HUES48 (cell line): ENCODE measurements at regions not wholly inside any gene's neighbourhood (a gene's known extent, or its start where the extent isn't known, plus 50 kb on each side); places are given as distances from the start of the nearest gene placed in this dataset.
"Not testable (repeated sequence)": the region's sequence is repeated elsewhere in the genome, so short reads cannot be mapped to it uniquely, and the experiment has no call there.

ENCODE experiments used
- H3K27ac ChIP-seq: one replicate; pipeline ENCODE4 v1.7.0; 2013; ENCODE audit warnings: low read depth, low read length, inconsistent platforms
- H3K27me3 ChIP-seq: 2 replicates; pipeline ENCODE4 v1.6.1; 2013; ENCODE audit warnings: mild to moderate bottlenecking, low read length; ENCODE audit not compliant: control insufficient read depth, insufficient read depth
- H3K36me3 ChIP-seq: 2 replicates; pipeline ENCODE4 v1.6.1; 2013; ENCODE audit warnings: low read length; ENCODE audit not compliant: control insufficient read depth, insufficient read depth
- H3K4me1 ChIP-seq: 2 replicates; pipeline ENCODE4 v1.6.1; 2013; ENCODE audit warnings: mild to moderate bottlenecking, low read length; ENCODE audit not compliant: control insufficient read depth, insufficient read depth
- H3K4me3 ChIP-seq: 2 replicates; pipeline ENCODE4 v1.5.1; 2013; ENCODE audit warnings: mild to moderate bottlenecking, low read depth, low read length
- H3K9ac ChIP-seq: 2 replicates; pipeline ENCODE4 v1.6.1; 2013; ENCODE audit warnings: mild to moderate bottlenecking, low read depth, low read length, moderate library complexity
- H3K9me3 ChIP-seq: 2 replicates; pipeline ENCODE4 v1.6.1; 2013; ENCODE audit warnings: low read length; ENCODE audit not compliant: control insufficient read depth, insufficient read depth

DNA sequence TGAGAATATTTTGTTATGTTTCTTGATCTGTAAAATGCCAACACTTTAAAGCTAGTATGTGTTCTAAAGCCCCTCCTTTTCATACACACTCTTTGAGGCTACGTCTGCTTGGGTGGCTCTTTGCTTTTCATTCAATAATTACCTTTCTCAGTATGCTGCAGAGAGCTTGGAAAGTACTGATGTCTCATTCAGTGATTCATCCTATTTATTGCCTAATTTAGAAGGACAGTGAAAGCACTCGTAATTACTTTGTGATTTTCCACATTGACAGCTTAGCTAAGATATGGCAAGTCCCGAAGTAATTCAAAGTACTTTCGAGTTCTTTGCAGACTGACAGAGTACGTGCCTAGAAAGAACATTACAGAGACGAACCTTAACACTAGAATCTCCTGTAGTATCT is 57.2 kb downstream of the BMP15 start:
- H3K27me3 ChIP-seq: no peaks in the 10 kb centered on the region
- no peak overlapping the region for H3K4me3 ChIP-seq
- no peaks in the 10 kb centered on the region; the same call in 1 of the 2 replicates for H3K4me1 ChIP-seq
- no peaks in the 10 kb centered on the region for H3K36me3 ChIP-seq
- H3K9ac ChIP-seq: no peak overlapping the region
- peaks cover 5% of the 10 kb centered on the region; the same call in 1 of the 2 replicates for H3K9me3 ChIP-seq
- no peak overlapping the region for H3K27ac ChIP-seq

DNA sequence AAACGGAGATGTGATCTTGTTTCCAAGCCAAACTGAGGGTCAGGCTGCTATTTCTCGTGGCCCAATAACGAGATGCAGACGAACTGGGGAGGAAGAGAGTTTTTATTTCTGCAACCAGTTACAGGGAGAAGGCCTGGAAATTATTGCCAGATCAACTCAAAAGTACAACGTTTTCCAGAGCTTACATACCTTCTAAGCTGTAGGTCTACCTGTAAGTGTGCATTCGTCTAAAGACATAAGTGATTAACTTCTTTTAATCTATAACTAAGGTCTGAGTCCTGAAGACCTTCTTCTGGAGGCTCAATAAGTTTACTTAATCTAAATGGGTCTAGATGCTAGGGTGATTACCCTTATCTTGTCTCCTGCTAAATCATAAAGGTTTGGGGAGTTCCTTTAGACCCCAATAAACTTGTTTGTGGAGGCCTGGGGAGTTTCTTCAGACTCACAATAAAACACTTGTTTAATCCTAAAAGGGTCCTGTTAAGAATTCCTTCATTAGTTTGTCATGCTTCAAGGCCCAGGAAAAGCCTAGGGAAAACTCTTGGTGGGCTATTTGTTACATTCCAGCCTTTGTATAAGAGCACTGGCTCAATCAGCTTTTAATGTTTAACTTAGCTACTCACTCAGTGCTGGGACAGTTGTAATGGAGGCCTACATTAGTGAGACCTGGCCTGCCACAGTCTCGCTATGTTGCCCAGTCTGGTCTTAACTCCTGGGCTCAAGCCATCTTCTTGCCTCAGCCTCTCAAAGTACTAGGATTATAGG is 58.5 kb downstream of the BMP15 start:
- not testable (repeated sequence) for H3K27ac ChIP-seq, H3K4me1 ChIP-seq, H3K36me3 ChIP-seq, H3K9me3 ChIP-seq, H3K4me3 ChIP-seq, H3K27me3 ChIP-seq, H3K9ac ChIP-seq

DNA sequence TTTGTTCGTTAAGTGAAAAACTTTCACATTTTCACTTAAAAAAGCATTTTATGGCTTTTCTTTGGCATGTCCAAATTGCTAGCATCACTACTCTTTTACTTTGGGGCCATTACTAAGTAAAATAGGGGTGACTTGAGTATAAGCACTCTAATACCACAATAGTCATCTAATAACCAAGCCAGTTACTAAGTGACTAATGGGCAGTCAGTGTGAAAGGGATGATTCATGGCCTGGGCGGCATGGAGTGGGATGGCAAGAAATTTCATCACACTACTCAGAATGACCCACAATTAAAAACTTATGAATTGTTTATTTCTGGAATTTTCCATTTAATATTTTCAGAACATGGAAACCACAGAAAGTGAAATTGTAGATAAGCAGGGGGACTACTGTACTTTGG is 60.9 kb downstream of the BMP15 start:
- Histone ChIP-seq H3K27me3 (no peaks in the 10 kb centered on the region), H3K9ac (no peak overlapping the region), H3K4me3 (no peak overlapping the region), H3K4me1 (no peaks in the 10 kb centered on the region), H3K9me3 (peaks cover 5% of the 10 kb centered on the region; the same call in 1 of the 2 replicates), H3K36me3 (no peaks in the 10 kb centered on the region), H3K27ac (no peak overlapping the region)

DNA sequence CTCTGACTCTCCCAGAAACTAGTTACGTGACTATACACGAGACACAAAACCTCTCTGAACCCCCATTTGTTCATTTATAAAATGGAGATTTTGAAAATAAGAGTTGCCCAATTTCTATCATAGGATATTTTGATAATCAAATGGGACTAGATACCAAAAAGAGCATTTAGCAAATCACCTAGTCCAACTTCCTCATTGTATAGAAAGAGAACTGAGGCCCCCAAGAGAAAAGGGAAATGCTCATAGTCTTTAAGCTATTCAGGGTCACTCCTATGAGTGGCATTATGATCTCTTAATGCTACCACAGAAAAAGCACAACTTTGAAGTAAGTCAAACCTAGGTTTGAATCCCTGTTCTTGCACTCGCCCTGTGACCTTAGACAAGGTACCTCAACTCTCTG is 62.7 kb downstream of the BMP15 start:
- Histone ChIP-seq H3K9ac (no peak overlapping the region), H3K9me3 (peaks cover 5% of the 10 kb centered on the region; the same call in 1 of the 2 replicates), H3K27ac (no peak overlapping the region), H3K4me3 (no peak overlapping the region), H3K36me3 (no peaks in the 10 kb centered on the region), H3K4me1 (no peaks in the 10 kb centered on the region), H3K27me3 (no peaks in the 10 kb centered on the region)

DNA sequence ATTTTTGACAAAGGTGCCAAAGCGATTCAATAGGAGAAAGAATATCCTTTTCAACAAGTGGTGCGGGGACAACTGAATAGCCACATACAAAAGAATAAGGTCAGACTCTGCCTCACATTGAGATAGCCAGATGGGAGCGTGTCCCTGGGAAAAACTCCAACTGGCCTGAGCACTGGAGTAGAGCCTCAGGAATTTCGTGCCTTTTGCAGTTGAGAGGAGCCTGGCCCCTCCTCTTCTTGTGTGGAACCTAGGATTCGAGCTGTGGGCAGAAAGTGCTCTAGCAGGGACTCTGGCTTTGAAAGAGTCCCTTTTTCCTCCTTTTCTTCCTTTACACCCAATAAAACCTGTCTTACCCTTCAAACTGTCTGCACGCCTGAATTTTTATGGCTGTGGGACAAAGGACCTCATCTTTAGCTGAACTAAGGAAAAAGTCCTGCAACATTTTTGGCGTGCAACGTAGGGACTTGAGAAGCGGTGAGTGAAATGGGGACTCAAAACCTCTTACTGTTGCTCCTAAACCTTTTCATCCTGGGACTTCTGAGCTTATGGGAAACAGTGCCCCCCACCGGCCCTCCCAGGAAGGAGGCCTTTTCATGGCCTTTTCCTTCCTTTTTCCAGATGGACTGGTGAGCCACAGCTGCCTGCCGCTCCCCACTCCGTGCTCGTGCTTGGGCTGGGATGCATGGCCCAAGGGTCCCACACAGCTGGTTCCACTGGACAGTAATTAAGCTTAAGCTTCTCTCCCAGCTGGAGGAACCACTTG is 68.6 kb downstream of the BMP15 start:
- no peaks in the 10 kb centered on the region for H3K9me3 ChIP-seq
- no peak overlapping the region for H3K9ac ChIP-seq
- H3K27ac ChIP-seq: no peak overlapping the region
- no peaks in the 10 kb centered on the region for H3K27me3 ChIP-seq
- H3K36me3 ChIP-seq: no peaks in the 10 kb centered on the region
- peaks cover 16% of the 10 kb centered on the region for H3K4me1 ChIP-seq
- no peak overlapping the region for H3K4me3 ChIP-seq

DNA sequence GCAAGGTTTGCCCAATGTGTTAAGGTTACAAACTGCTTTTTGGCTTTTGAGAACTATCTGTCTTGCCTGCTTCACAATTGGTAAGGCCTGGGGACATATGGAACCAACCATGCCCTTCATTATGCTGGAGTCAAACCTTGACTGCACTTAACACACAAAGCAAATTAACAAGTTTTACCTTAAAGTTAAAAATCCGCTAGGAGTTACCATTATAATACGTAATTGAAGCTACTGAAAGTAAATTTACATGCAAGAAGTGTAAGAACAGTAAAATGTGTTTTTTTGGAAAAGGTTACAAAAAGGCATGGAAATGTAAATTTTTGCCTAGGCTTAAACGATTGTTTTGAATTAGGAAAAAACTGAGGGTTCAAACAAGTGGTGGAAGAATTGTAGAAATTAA is 69.7 kb downstream of the BMP15 start:
- peaks cover 16% of the 10 kb centered on the region for H3K4me1 ChIP-seq
- no peaks in the 10 kb centered on the region for H3K27me3 ChIP-seq
- H3K9me3 ChIP-seq: no peaks in the 10 kb centered on the region
- no peak overlapping the region for H3K9ac ChIP-seq
- no peak overlapping the region for H3K27ac ChIP-seq
- no peak overlapping the region for H3K4me3 ChIP-seq
- no peaks in the 10 kb centered on the region for H3K36me3 ChIP-seq

DNA sequence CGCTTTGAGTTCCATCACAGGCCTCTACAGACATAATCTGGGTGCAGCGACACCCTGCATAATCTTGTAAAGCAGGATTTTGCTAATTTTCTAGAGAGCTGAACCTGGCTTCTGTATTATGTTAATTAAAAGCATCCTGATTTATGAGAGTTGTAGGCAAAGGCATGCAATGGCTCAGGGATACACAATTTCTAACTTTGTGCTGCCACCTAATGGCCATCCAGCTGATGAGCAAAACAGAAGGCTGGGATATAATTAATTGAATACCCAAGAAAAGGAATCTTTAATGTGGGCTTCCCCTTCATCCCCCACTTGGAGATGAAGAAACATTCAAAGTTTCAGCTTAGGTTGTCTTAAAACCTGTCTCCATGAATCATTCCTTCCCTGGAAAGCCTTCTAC is 78.1 kb downstream of the BMP15 start:
- Histone ChIP-seq H3K4me1 (0 out of 2 replicates have a peak, but pooled peaks cover 5% of the 10 kb centered on the region), H3K4me3 (no peak overlapping the region), H3K27me3 (no peaks in the 10 kb centered on the region), H3K9ac (no peak overlapping the region), H3K9me3 (no peaks in the 10 kb centered on the region), H3K36me3 (no peaks in the 10 kb centered on the region), H3K27ac (no peak overlapping the region)

DNA sequence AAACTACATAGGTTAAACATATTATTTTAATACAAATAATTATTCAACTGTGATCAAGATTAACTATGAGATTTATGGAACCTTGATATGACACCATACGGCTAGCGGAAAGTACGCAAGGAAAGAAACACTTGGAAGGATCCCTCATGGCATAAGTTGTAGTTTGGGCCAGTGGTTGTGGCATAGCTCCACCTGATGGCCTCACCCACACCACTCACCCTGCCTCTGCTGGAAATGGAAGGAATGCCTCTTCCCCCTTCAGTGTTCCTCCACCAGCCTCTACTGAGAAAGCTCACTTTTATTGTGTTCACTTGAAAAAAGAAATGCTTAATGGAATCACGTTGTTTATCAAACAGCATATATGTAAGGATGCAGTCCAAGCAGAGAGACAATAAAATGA is 86.4 kb downstream of the BMP15 start:
- no peaks in the 10 kb centered on the region for H3K27me3 ChIP-seq

DNA sequence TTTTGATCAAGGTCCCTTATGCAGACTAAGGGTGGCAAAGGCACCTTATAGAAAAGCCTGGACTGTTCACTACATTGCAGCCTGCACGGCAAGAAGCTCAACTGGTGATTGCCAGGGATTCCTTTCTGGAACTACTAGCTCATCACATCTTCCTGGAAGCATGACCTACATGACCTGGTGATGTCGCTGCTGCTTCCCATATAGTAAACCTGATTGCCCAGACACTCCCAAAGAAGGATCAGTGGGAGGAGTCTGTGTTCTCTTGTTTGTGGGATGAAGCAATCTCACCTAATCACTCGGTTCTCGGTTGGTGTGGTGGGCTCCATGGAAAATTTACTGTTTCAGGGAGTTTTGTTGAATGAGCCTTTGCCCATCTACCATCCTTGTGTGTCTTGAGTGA is 89.8 kb downstream of the BMP15 start:
- not testable (repeated sequence) for H3K4me1 ChIP-seq, H3K4me3 ChIP-seq, H3K9ac ChIP-seq, H3K27ac ChIP-seq, H3K27me3 ChIP-seq, H3K36me3 ChIP-seq, H3K9me3 ChIP-seq

More for the DNA sequence above, 86.4 kb downstream of the BMP15 start:
- Histone ChIP-seq H3K9ac (no peak overlapping the region), H3K4me3 (no peak overlapping the region), H3K27ac (no peak overlapping the region), H3K36me3 (no peaks in the 10 kb centered on the region), H3K9me3 (no peaks in the 10 kb centered on the region), H3K4me1 (0 out of 2 replicates have a peak, but pooled peaks cover 4% of the 10 kb centered on the region)

DNA sequence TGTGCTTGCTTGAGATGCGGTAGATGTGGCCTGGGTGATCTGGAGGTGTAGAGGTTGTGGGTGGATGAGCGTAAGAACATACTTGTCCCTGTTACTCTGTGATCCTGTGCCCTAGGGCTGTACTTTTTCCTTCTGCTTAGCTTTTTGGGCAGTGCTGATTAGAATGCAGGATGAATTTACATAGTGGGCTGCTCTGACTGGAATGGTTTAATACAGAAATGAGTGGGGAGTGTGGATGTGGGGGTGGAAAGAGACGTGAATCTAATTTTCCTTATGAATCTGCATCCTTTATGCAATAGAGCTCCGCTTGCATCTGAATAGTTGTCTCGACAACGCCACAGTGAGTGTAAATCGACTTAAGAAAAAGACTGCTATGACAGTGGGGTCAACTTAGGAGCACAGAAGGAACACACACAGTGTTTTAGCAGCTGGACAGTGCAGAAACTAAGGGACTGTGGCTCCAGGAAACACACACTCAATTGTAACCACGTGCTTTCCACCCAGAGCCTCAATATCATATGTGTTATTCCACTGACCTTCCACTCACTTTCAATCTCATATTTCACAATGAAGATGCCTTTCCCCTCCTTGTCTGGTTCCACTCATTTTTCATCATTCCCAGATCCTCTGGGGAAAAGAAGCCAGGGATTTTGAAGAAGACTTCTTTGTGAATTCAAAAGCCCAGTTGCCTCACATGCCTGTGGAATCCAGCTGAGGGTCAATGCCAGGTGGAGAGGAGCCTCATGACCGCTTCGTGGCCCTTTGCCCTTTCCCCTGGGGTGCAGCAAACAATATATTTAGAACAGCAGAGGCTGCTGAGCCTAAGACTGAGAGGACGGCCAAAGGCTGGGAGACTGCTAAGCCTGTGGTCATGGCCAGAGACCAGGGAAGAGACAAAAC is 91.4 kb downstream of the BMP15 start:
- H3K9ac ChIP-seq, H3K36me3 ChIP-seq, H3K27me3 ChIP-seq: not testable (repeated sequence)

More for the DNA sequence above, 91.4 kb downstream of the BMP15 start:
- H3K4me3 ChIP-seq, H3K4me1 ChIP-seq, H3K9me3 ChIP-seq, H3K27ac ChIP-seq: not testable (repeated sequence)
